ENCODE measurements at regions not wholly inside any gene's neighbourhood (a gene's known extent, or its start where the extent isn't known, plus 50 kb on each side); places are given as distances from the start of the nearest gene placed in this dataset.
A peak's percentile ranks its signal among the peaks of the same experiment; 100 is the strongest.

- H3K23ac ChIP-seq (ENCODE audit: insufficient read length), result no peak overlapping the region
- 0 out of 2 replicates have a peak, but pooled peaks cover 2% of the 10 kb centered on the region for H3K23me2 ChIP-seq (ENCODE audit: low read depth, low read length)
- H3K4me1 ChIP-seq (replicated peaks in 1 of 4; ENCODE audit: control insufficient read depth in 3 of 4, insufficient read depth in 4 of 4, low read length in 3 of 4), result peaks cover 0 to 46% (median 25%) of the 10 kb centered on the region in 4 experiments
- no peak for DNase-seq (ENCODE audit: low read depth in 1 of 2, low spot score in 2 of 2)
- TF ChIP-seq SIRT6 (IDR thresholded peaks at IDR 0.05; ENCODE audit: low read length), result no peak
- TF ChIP-seq, protein P1, sequence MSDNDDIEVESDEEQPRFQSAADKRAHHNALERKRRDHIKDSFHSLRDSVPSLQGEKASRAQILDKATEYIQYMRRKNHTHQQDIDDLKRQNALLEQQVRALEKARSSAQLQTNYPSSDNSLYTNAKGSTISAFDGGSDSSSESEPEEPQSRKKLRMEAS (IDR thresholded peaks at IDR 0.05), result no peak
- H2BK120ac ChIP-seq (replicated peaks; ENCODE audit: low read depth, low read length), result peak overlapping the region; percentile 8
- no peak overlapping the region for H2BK15ac ChIP-seq (ENCODE audit: low read length)
- no peaks in the 10 kb centered on the region for H4K20me1 ChIP-seq (replicated peaks in 1 of 2; ENCODE audit: control insufficient read depth in 1 of 2, insufficient read depth in 2 of 2, low read length in 2 of 2)
- whole genome bisulfite sequencing, 2 experiments (ENCODE audit: extremely low coverage in 1 of 2, insufficient coverage in 1 of 2, insufficient read length in 1 of 2, insufficient replicate concordance in 2 of 2, low coverage in 1 of 2, low lambda C conversion rate in 2 of 2, missing lambda C conversion rate in 1 of 2), result 69% methylated on average over 4 of the region's 4 CpGs; no CpG with 5 or more reads in 1 of the 2 experiments
- FAIRE-seq, result peak; percentile 74
- peak overlapping the region; percentile 53 for H4K5ac ChIP-seq (ENCODE audit: insufficient read length, low read depth, low read length)
- H3K4me2 ChIP-seq (ENCODE audit: insufficient read depth in 1 of 2, low read depth in 2 of 2, low read length in 2 of 2), result peak overlapping the region in 1 of 2 experiments; percentile 4; a peak in 1 of 4 replicates
- H2BK20ac ChIP-seq (ENCODE audit: low read length), result peak overlapping the region; percentile 37; the same call in 1 of the 2 replicates
- H4K91ac ChIP-seq (replicated peaks; ENCODE audit: insufficient read length, low read length), result peak overlapping the region; percentile 79
- H3K79me1 ChIP-seq (ENCODE audit: low read depth, low read length), result no peaks in the 10 kb centered on the region
- CTCF ChIA-PET (ENCODE audit: partially characterized antibody), result no interaction called here
- H3K56ac ChIP-seq (replicated peaks; ENCODE audit: insufficient read length, low read depth, low read length), result no peak overlapping the region
- peak overlapping the region; percentile 48 for H3K4ac ChIP-seq (replicated peaks; ENCODE audit: insufficient read length, low read depth, low read length)
- H4K8ac ChIP-seq (ENCODE audit: extremely low read depth, insufficient read depth, low read length), result no peak overlapping the region
- H3K4me3 ChIP-seq (ENCODE audit: extremely low read depth in 1 of 4, insufficient read depth in 2 of 4, low read depth in 3 of 4, low read length in 4 of 4), result no peak overlapping the region
- no peaks in the 10 kb centered on the region for H3K79me2 ChIP-seq (ENCODE audit: control insufficient read depth in 1 of 2, insufficient read depth in 2 of 2, low read length in 2 of 2)
- no peak overlapping the region for H3K14ac ChIP-seq (ENCODE audit: insufficient read length)
- no peak overlapping the region for H3K9ac ChIP-seq (replicated peaks in 1 of 4; ENCODE audit: extremely low read depth in 1 of 4, low read depth in 3 of 4, low read length in 3 of 4)
- H3K27ac ChIP-seq (ENCODE audit: low read depth, low read length), result no peak overlapping the region
- POLR2A ChIA-PET (ENCODE audit: partially characterized antibody), result interaction anchor here (0.7 to 1.2 kb wide), 2 partner anchors 14 to 110 kb away, joined by 3 read pairs; no protein-coding TSS in a partner anchor
- no peak overlapping the region for H2AK5ac ChIP-seq (ENCODE audit: low read depth, low read length)
- H3K36me3 ChIP-seq (ENCODE audit: control insufficient read depth in 2 of 4, insufficient read depth in 4 of 4, low read length in 3 of 4), result no peaks in the 10 kb centered on the region
- H2AFZ ChIP-seq (ENCODE audit: low read length), result no peak overlapping the region
- H3K27me3 ChIP-seq (replicated peaks in 1 of 4; ENCODE audit: control insufficient read depth in 3 of 4, extremely low read depth in 1 of 4, insufficient read depth in 3 of 4, low read length in 3 of 4), result no peaks in the 10 kb centered on the region
- peak overlapping the region; percentile 11; the same call in 1 of the 2 replicates for H3K18ac ChIP-seq (ENCODE audit: extremely low read depth, low read length)
- H2BK12ac ChIP-seq (ENCODE audit: low read depth, low read length), result peak overlapping the region; percentile 82; the same call in 1 of the 2 replicates
- H2BK5ac ChIP-seq (ENCODE audit: low read depth, low read length), result peak overlapping the region; percentile 60; the same call in 1 of the 2 replicates
- H3K9me3 ChIP-seq (ENCODE audit: insufficient read depth in 2 of 2, low read depth in 1 of 2, low read length in 1 of 2), result no peaks in the 10 kb centered on the region
Observed at GRCh38 chr2:58535990-58536389, 294.9 kb upstream of the FANCL start.
